GM23338 (cell line): ENCODE measurements at regions not wholly inside any gene's neighbourhood (a gene's known extent, or its start where the extent isn't known, plus 50 kb on each side); places are given as distances from the start of the nearest gene placed in this dataset.
A peak's percentile ranks its signal among the peaks of the same experiment; 100 is the strongest.

Source experiments
- ATAC-seq: fragments of 200-7000 bp; cut with Tn5 transposase; 3 replicates; pipeline ENCODE4 v1.9.1; 2020
- DNase-seq: peaks from one replicate; pipeline ENCODE4 v3.0.0-alpha.2; 2015; ENCODE audit warnings: low spot score
- H2AFZ ChIP-seq: fragments of 200-600 bp; sonication (generic); 2 replicates; pipeline ENCODE4 v1.8.0; 2016; ENCODE audit warnings: antibody characterized with exemption, mild to moderate bottlenecking, moderate library complexity
- H3F3A ChIP-seq: fragments of 200-600 bp; sonication (generic); replicated peaks from 2 replicates; pipeline ENCODE4 v1.8.0; 2017; ENCODE audit warnings: antibody characterized with exemption, mixed run types, low read depth
- H3K27ac ChIP-seq: fragments of 200-600 bp; sonication (generic); 2 replicates; pipeline ENCODE4 v1.6.1; 2016; ENCODE audit warnings: low read depth
- H3K27me3 ChIP-seq: fragments of 200-600 bp; sonication (generic); 2 replicates; pipeline ENCODE4 v1.8.0; 2016; ENCODE audit warnings: mild to moderate bottlenecking, mixed run types, moderate library complexity; ENCODE audit not compliant: insufficient read depth
- H3K36me3 ChIP-seq: fragments of 200-600 bp; sonication (generic); 2 replicates; pipeline ENCODE4 v1.8.0; 2016; ENCODE audit warnings: mild to moderate bottlenecking; ENCODE audit not compliant: insufficient read depth
- H3K4me1 ChIP-seq: fragments of 200-600 bp; sonication (generic); 2 replicates; pipeline ENCODE4 v1.8.0; 2016; ENCODE audit warnings: mild to moderate bottlenecking, moderate library complexity; ENCODE audit not compliant: insufficient read depth
- H3K4me2 ChIP-seq: fragments of 200-600 bp; sonication (generic); 2 replicates; pipeline ENCODE4 v1.7.1; 2017; ENCODE audit warnings: mixed run types
- H3K4me3 ChIP-seq: fragments of 200-600 bp; sonication (generic); 2 replicates; pipeline ENCODE4 v1.6.1; 2016; ENCODE audit warnings: mixed run types
- H3K79me2 ChIP-seq: fragments of 200-600 bp; sonication (generic); replicated peaks from 2 replicates; pipeline ENCODE4 v1.8.0; 2017; ENCODE audit warnings: mild to moderate bottlenecking; ENCODE audit not compliant: insufficient read depth
- H3K9me2 ChIP-seq: fragments of 200-600 bp; sonication (generic); 2 replicates; pipeline ENCODE4 v1.8.0; 2017; ENCODE audit not compliant: insufficient read depth
- H4K20me1 ChIP-seq: fragments of 200-600 bp; sonication (generic); replicated peaks from 2 replicates; pipeline ENCODE4 v1.8.0; 2017; ENCODE audit warnings: mild to moderate bottlenecking; ENCODE audit not compliant: insufficient read depth
- H3K27ac Mint-ChIP-seq: 2 replicates; pipeline ENCODE4 v1.8.0; 2020; ENCODE audit warnings: inconsistent platforms, mild to moderate bottlenecking, moderate library complexity, mixed read lengths
- H3K27me3 Mint-ChIP-seq: 3 replicates; pipeline ENCODE4 v1.8.0; 2022; ENCODE audit warnings: low read depth, mild to moderate bottlenecking, moderate library complexity, mixed read lengths, inconsistent platforms; ENCODE audit not compliant: insufficient read depth, poor library complexity
- H3K36me3 Mint-ChIP-seq: 3 replicates; pipeline ENCODE4 v1.8.0; 2021; ENCODE audit warnings: low read depth, mild to moderate bottlenecking, inconsistent platforms, moderate library complexity, mixed read lengths
- H3K4me1 Mint-ChIP-seq: 3 replicates; pipeline ENCODE4 v1.8.0; 2020; ENCODE audit warnings: mild to moderate bottlenecking, inconsistent platforms, mixed read lengths
- H3K4me3 Mint-ChIP-seq: 3 replicates; pipeline ENCODE4 v1.8.0; 2021; ENCODE audit warnings: moderate library complexity, mild to moderate bottlenecking, inconsistent platforms, mixed read lengths
- H3K9me3 Mint-ChIP-seq: 3 replicates; pipeline ENCODE4 v1.8.0; 2020; ENCODE audit warnings: moderate library complexity, mild to moderate bottlenecking, inconsistent platforms, mixed read lengths
- EZH2phosphoT487 ChIP-seq: fragments of 200-600 bp; sonication (generic); IDR thresholded peaks from one replicate; pipeline ENCODE4 v1.8.1; 2018; ENCODE audit warnings: antibody characterized with exemption; ENCODE audit not compliant: unreplicated experiment
- JUNB ChIP-seq: IDR thresholded peaks from one replicate; pipeline ENCODE4 v1.6.1; 2016; ENCODE audit warnings: antibody characterized with exemption; ENCODE audit not compliant: unreplicated experiment
- NANOG ChIP-seq: IDR thresholded peaks from 2 replicates; pipeline ENCODE4 v1.6.1; 2016; ENCODE audit warnings: antibody characterized with exemption, borderline replicate concordance
- POLR2AphosphoS5 ChIP-seq: IDR thresholded peaks from 2 replicates; pipeline ENCODE4 v1.6.1; 2016; ENCODE audit warnings: antibody characterized with exemption, low read depth
- STAT1 ChIP-seq: IDR thresholded peaks from one replicate; pipeline ENCODE4 v1.6.1; 2016; ENCODE audit warnings: antibody characterized with exemption; ENCODE audit not compliant: unreplicated experiment
- ZNF114 ChIP-seq: fragments of 250-450 bp; sonication (Bioruptor Pico); IDR thresholded peaks from 2 replicates; pipeline ENCODE4 v1.5.0; 2020; ENCODE audit warnings: mild to moderate bottlenecking, moderate library complexity
- TF ChIP-seq, protein P1 (sequence below): fragments of 250-450 bp; sonication (Bioruptor Pico); IDR thresholded peaks from 2 replicates; pipeline ENCODE4 v1.5.0; 2020; ENCODE audit warnings: mild to moderate bottlenecking, moderate library complexity
- TF ChIP-seq, protein P2 (sequence below), 2 experiments: fragments of 200-600 bp in 1 of 2; sonication (generic) in 1 of 2; conservative IDR thresholded peaks; 2 replicates each; pipeline versions ENCODE4 v1.5.1 to v1.6.1; 2016 to 2017; ENCODE audit warnings: antibody characterized with exemption in 2 of 2, low read depth in 2 of 2, mild to moderate bottlenecking in 2 of 2, moderate library complexity in 1 of 2

- TF ChIP-seq ZNF114 (CRISPR knock-in tag) = 0 out of 2 replicates have a peak, but pooled peaks have one; percentile 27
- TF ChIP-seq, protein P1, sequence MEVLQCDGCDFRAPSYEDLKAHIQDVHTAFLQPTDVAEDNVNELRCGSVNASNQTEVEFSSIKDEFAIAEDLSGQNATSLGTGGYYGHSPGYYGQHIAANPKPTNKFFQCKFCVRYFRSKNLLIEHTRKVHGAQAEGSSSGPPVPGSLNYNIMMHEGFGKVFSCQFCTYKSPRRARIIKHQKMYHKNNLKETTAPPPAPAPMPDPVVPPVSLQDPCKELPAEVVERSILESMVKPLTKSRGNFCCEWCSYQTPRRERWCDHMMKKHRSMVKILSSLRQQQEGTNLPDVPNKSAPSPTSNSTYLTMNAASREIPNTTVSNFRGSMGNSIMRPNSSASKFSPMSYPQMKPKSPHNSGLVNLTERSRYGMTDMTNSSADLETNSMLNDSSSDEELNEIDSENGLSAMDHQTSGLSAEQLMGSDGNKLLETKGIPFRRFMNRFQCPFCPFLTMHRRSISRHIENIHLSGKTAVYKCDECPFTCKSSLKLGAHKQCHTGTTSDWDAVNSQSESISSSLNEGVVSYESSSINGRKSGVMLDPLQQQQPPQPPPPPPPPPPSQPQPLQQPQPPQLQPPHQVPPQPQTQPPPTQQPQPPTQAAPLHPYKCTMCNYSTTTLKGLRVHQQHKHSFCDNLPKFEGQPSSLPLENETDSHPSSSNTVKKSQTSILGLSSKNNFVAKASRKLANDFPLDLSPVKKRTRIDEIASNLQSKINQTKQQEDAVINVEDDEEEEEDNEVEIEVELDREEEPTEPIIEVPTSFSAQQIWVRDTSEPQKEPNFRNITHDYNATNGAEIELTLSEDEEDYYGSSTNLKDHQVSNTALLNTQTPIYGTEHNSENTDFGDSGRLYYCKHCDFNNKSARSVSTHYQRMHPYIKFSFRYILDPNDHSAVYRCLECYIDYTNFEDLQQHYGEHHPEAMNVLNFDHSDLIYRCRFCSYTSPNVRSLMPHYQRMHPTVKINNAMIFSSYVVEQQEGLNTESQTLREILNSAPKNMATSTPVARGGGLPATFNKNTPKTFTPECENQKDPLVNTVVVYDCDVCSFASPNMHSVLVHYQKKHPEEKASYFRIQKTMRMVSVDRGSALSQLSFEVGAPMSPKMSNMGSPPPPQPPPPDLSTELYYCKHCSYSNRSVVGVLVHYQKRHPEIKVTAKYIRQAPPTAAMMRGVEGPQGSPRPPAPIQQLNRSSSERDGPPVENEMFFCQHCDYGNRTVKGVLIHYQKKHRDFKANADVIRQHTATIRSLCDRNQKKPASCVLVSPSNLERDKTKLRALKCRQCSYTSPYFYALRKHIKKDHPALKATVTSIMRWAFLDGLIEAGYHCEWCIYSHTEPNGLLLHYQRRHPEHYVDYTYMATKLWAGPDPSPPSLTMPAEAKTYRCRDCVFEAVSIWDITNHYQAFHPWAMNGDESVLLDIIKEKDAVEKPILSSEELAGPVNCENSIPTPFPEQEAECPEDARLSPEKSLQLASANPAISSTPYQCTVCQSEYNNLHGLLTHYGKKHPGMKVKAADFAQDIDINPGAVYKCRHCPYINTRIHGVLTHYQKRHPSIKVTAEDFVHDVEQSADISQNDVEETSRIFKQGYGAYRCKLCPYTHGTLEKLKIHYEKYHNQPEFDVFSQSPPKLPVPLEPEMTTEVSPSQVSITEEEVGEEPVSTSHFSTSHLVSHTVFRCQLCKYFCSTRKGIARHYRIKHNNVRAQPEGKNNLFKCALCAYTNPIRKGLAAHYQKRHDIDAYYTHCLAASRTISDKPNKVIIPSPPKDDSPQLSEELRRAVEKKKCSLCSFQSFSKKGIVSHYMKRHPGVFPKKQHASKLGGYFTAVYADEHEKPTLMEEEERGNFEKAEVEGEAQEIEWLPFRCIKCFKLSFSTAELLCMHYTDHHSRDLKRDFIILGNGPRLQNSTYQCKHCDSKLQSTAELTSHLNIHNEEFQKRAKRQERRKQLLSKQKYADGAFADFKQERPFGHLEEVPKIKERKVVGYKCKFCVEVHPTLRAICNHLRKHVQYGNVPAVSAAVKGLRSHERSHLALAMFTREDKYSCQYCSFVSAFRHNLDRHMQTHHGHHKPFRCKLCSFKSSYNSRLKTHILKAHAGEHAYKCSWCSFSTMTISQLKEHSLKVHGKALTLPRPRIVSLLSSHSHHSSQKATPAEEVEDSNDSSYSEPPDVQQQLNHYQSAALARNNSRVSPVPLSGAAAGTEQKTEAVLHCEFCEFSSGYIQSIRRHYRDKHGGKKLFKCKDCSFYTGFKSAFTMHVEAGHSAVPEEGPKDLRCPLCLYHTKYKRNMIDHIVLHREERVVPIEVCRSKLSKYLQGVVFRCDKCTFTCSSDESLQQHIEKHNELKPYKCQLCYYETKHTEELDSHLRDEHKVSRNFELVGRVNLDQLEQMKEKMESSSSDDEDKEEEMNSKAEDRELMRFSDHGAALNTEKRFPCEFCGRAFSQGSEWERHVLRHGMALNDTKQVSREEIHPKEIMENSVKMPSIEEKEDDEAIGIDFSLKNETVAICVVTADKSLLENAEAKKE = peak; percentile 67; the same call in 1 of the 2 replicates
- TF ChIP-seq EZH2phosphoT487 = no peak
- TF ChIP-seq POLR2AphosphoS5 = no peak
- no peak for TF ChIP-seq NANOG
- Histone ChIP-seq H4K20me1 (no peaks in the 10 kb centered on the region), H3K4me1 (peaks cover 6% of the 10 kb centered on the region), H3K27ac (no peak overlapping the region), H3K36me3 (no peaks in the 10 kb centered on the region), H3K9me2 (peaks cover 10% of the 10 kb centered on the region), H3K4me2 (no peak overlapping the region), H3F3A (no peaks in the 10 kb centered on the region), H3K79me2 (no peaks in the 10 kb centered on the region), H3K27me3 (no peaks in the 10 kb centered on the region), H3K4me3 (no peak overlapping the region), H2AFZ (no peak overlapping the region)
- Mint-ChIP-seq H3K27me3 (peaks cover 3% of the 10 kb centered on the region), H3K4me1 (peaks cover 20% of the 10 kb centered on the region), H3K27ac (no peak overlapping the region), H3K36me3 (peaks cover 6% of the 10 kb centered on the region; the same call in 2 of the 3 replicates), H3K4me3 (no peak overlapping the region), H3K9me3 (peaks cover 6% of the 10 kb centered on the region; the same call in 2 of the 3 replicates)
- DNase-seq = peak; percentile 29
- peak; percentile 84 for ATAC-seq
These were observed 790.1 kb downstream of the SLC4A3 start for GRCh38 chr2:220417503-220417902.

GRCh38 chr2:220419647-220420046 lies 792.2 kb downstream of the SLC4A3 start:
- Histone ChIP-seq H4K20me1 (no peaks in the 10 kb centered on the region), H3K27me3 (no peaks in the 10 kb centered on the region), H3K4me1 (peaks cover 6% of the 10 kb centered on the region), H3K79me2 (no peaks in the 10 kb centered on the region), H3K4me2 (no peak overlapping the region), H3K27ac (no peak overlapping the region), H3K36me3 (no peaks in the 10 kb centered on the region), H3K9me2 (peaks cover 15% of the 10 kb centered on the region; the same call in 1 of the 2 replicates), H3F3A (no peaks in the 10 kb centered on the region), H3K4me3 (no peak overlapping the region), H2AFZ (no peak overlapping the region)
- H3K4me3 Mint-ChIP-seq = no peak overlapping the region
- no peak overlapping the region for H3K27ac Mint-ChIP-seq
- H3K9me3 Mint-ChIP-seq = peaks cover 7% of the 10 kb centered on the region; the same call in 1 of the 3 replicates
- peaks cover 23% of the 10 kb centered on the region for H3K4me1 Mint-ChIP-seq
- TF ChIP-seq POLR2AphosphoS5 (no peak), JUNB (no peak), EZH2phosphoT487 (no peak), STAT1 (no peak)
- TF ChIP-seq, protein P2, sequence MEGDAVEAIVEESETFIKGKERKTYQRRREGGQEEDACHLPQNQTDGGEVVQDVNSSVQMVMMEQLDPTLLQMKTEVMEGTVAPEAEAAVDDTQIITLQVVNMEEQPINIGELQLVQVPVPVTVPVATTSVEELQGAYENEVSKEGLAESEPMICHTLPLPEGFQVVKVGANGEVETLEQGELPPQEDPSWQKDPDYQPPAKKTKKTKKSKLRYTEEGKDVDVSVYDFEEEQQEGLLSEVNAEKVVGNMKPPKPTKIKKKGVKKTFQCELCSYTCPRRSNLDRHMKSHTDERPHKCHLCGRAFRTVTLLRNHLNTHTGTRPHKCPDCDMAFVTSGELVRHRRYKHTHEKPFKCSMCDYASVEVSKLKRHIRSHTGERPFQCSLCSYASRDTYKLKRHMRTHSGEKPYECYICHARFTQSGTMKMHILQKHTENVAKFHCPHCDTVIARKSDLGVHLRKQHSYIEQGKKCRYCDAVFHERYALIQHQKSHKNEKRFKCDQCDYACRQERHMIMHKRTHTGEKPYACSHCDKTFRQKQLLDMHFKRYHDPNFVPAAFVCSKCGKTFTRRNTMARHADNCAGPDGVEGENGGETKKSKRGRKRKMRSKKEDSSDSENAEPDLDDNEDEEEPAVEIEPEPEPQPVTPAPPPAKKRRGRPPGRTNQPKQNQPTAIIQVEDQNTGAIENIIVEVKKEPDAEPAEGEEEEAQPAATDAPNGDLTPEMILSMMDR (conservative IDR thresholded peaks at IDR 0.05; ENCODE audit: low read depth in 2 of 2) = no peak
- H3K36me3 Mint-ChIP-seq = no peaks in the 10 kb centered on the region; the same call in 2 of the 3 replicates
- no peaks in the 10 kb centered on the region for H3K27me3 Mint-ChIP-seq
- DNase-seq (no peak), ATAC-seq (no peak)
